HG03460 (cell line): ENCODE measurements at regions not wholly inside any gene's neighbourhood (a gene's known extent, or its start where the extent isn't known, plus 50 kb on each side); places are given as distances from the start of the nearest gene placed in this dataset.

Experiments
- ATAC-seq: cut with Tn5 transposase; IDR thresholded peaks from one replicate; pipeline ENCODE4 v1.9.1; 2021; ENCODE audit not compliant: unreplicated experiment

DNA sequence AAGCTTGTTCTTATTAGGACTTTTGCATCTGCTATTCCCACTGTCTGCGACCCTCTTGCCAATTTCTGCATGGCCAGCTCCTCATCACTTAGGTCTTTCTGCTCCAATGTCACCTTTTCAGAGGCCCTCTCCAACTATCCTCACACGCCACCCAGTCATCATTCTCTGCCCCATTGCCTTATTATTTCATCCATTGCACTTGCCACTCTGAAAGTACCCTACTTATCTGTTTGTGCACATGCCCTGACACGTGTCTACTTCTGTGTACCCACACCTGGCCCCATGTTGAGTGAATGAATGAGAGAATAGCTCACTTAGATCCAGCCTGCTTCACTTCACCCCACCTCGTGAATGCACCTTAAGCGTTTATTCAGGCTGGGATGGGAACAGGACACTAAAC, 218.7 kb upstream of the TBX3 start:
- ATAC-seq: no peak

DNA sequence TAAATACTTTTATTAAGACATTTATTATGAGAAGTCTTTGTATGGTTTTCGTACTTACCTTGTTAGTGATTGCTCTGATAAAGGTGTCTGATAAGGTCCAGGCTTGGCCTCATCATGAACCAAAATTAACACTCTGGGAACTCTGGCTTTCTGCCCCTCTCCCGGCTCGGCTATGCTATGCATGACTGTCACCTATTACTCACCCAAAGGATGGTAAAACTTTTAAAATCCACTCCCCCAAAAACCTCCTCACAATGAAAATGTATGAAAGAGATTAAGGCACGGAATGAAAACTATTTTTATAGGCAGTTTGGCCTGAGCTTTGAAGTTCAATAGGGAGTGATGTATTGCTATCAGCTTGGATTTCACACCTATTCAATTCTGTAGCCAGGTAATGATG, 217.3 kb upstream of the TBX3 start:
- no peak for ATAC-seq

DNA sequence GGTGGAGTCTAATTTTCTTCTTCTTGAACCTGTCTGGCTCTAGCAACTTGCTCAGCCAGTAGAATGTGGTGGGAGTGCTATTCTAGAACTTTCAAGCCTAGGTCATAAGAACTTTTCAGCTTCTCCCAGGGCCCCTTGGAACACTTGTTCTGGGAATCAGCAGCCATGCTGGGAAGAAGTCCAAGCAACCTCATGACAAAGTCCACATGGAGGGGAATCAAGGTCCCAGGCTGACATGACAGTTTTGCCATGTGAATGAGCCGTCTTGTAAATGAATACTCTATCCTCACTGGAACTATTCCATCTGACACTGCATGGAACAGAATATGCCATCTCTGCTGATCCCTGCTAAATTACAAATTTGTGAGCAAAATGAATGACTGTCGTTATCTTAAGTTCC, 214.2 kb upstream of the TBX3 start:
- no peak for ATAC-seq

DNA sequence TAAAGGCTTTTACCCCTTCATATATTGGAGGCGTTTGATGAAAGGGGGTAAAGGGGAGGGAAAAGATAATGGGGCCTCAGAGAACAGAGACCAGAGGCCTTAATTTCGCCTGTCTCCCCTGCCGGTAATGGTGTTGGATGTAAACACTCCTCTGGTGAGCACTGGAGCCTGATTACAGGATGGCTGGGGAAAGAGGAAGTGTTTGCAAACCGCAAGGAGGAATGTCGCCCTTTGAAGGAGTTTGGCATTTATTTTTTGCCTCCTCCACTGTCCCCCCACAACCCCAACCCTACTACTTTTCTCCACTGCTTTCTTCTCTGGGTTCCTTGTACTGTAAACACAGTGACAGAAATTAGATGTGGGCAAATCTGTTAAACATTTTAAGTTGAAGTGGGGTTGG, 211.9 kb upstream of the TBX3 start:
- no peak for ATAC-seq

DNA sequence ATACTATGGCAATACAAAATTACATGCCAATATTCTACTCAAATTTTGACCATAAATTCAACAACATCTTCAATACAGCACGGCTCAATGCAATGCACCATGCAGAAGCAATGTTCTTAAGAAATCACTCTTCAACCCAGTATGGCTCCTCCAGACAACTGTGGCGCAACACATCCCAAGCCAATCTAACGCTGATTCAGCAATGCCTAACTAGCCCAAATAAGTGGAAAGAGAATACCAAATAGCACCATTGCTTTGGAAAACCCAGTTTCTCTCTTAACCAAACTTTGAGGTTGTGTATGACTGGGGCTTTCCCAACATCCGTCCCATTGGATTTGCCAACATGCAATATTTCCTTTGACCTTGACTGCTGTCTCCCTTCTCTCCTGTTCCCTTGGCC, 211.1 kb upstream of the TBX3 start:
- no peak for ATAC-seq

DNA sequence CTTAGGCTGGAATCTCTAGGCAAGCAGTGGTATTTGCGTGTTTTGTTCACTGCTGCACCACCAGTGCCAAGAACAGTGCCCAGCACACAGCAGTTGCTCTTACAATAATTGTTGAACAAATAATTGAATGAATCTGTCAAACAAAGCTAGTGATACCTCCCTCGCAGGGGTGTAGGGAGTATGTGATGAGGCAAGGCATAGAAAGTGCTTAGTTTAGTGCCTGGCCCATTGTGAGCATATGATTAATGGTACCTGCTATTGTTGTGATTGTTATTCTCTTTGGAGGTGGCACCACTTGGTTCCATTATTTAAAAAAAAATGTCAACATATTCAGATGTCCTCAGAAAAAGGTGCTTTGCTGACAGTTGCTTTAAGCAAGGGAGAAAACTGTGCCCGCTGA, 210.1 kb upstream of the TBX3 start:
- ATAC-seq: no peak

DNA sequence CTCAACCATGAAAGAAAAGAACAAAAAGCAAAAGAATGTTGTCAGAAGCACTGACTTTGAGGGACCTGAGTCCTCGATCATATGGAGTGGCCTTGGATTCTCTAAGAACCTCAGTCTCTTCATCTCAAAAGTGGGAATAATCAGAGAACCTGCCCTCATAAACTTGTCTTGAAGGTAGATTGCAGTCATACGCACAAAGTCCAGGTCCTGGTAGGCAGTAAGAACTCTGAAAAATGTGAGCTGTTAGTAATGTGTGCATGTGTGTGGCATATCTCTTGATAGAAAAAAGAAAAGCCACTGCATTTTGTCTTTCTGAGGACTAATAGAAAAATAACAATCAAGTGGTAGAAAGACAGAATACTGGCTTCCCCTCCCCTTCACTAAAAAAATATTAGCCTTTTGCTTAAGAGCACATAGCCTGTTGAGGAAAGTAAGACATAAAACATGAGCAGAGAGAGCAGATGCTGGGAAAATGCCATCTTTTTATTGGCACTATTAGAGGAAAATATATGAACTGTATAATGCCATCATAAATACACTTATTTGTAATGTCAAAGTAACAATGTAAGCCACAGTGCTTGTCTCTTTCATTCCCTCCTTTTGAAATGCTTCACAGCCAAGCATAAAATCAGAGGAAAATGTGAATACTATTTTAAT, 205.1 kb upstream of the TBX3 start:
- no peak for ATAC-seq

DNA sequence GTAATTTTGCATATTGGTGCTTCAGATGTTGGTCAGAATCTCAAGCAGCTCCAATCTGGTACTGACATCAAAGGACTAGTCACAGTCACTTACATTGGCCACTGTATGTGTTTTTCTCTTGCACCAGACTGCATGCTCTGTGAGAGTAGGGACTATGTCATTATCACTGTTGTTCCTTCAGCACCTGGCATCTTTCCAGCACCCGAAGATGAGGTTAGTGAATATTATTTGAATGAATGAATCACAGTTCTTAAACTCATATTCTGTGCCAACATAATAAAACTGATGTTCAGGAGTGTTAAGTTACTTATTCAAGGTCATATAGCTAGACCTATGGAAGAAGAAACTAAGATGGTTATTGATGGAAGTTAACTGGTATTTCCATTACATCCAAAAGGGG, 204.5 kb upstream of the TBX3 start:
- no peak for ATAC-seq

DNA sequence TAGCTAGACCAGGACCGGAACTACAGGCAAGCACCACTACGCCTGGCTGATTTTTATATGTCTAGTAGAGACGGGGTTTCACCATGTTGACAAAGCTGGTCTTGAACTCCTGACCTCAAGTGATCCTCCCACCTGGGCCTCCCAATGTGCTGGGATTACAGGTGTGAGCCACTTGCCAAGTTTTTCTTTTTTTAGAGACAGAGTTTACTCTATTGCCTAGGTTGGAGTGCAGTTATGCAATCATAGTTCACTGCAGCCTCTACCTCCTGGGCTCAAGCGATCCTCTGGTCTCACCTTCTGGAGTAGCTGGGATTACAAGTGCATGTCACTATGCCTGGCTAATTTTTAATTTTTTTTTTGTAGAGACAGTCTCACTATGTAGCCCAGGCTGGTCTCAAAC, 201.5 kb upstream of the TBX3 start:
- no peak for ATAC-seq

DNA sequence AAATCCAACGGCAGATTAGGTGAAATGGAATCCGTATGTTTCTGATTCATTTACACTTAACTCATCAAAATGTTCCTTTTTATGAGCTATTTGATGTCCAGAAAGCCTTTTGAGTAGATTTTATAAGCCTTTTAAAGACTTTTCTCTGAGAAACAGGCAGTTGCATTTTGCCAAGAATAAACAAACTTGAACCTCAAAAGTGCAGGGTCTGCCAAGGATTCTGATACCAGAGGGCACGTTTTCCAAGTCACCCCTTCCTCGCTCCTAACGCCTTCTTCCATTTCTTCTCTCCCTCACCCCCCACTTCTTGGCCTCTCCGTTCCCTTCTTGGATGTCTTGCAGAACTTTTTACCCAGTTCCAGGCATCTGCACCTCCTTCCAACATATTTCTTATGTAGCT, 200.6 kb upstream of the TBX3 start:
- no peak for ATAC-seq

DNA sequence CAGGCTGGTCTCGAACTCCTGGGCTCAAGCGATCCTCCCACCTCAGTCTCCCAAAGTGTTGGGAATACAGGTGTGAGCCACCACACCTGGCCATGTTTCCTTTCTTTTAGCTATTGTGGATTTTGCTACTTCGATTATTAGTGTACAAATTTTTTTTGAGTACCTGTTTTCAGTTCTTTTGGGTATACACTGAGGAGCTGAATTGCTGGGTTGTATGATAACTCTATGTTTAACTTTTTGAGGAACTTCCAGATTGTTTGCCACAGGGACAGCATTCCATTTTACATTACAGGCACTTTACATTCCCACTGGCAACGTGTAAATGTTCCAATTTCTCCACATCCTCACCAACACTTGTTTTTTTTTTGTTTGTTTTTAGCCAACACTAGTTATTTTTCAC, 198.1 kb upstream of the TBX3 start:
- ATAC-seq: no peak

DNA sequence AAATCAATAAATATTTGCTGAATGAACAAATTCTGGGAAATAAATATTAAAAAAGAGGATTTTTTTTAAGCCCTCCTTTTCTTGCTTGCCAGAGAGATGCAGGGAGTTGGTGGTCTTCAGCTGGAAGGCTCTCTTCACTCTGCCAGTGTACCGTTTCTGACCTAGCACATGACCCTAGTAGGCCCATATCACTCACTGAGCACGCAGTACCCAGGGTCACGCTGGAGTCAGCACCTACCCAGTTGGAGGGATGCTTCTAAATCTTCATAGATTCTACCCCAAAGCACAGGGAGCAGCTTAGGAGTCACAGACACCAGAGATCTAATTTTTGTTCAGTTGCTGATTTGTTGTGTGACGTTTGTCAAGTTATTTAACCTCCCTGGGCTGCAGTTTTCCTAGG, 195.4 kb upstream of the TBX3 start:
- ATAC-seq: no peak

DNA sequence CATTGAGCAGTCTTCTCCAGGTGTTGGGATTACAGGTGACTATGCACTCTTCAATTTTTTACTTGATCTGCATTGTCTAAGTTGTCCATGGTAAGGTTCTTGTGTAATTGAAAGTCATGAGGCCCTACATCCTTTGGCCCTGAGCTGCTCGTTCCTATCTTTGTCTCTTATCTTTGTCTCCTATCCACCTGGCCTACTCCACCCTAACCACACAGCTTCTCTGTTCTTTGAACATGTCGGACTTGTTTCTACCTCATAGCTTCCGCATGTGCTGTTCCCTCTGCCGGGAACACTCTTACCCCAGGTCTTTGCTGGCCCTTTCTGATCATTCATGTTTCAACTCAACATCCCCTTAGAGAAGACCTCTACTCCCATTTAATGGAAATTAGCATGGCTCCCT, 194.8 kb upstream of the TBX3 start:
- ATAC-seq: no peak

DNA sequence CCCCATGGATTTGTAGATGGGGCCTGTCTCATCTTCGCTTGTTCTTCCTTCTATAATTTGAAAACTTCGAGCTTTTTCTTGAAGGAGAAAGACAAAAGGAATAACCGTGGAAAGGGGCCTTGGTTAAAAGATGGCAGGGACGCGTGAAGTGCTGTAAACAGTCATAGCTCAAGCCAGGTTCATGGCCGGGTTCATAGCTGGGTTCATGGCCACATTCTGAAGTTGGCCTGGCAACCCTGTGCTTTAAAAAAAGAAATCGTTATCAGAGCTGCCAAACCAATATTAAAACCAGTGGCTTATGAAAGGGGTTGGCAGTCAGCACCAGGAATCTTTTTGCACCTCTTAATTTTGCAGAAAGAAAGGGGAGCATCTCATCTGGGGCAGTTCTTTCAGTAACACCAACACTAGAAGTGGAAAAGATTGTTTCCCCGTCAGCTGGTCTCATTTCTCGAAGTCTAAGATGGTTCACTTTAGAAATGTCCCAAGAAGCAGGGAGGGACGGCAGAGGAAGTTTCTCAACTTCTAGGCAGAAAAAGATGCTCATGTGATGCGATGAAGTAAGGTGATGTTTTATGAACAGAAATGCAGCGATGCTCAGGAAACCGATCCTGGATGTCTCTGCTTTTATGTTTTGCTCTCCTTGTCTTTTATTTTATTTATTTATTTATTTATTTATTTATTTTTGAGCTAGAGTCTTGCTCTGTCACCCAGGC, 193.1 kb upstream of the TBX3 start:
- no peak for ATAC-seq

DNA sequence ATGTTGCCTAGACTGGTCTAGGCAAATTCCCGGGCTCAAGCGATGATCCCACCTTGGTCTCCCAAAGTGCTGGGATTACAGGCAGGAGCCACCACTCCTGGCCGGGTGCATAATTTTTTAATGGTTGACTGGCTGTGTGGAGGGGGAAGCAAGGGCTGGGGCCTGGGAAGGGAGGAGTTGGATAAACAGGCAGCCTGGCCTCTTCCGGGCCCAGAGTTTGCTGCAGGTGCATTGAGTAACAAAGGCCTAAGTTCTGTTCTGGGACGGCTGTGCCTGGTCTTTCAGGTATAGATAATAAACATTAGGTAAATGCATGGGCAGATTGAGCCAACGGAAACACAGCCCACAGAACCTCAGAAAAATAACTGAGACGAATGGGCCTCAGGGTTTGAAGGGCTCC, 191.3 kb upstream of the TBX3 start:
- ATAC-seq: no peak

DNA sequence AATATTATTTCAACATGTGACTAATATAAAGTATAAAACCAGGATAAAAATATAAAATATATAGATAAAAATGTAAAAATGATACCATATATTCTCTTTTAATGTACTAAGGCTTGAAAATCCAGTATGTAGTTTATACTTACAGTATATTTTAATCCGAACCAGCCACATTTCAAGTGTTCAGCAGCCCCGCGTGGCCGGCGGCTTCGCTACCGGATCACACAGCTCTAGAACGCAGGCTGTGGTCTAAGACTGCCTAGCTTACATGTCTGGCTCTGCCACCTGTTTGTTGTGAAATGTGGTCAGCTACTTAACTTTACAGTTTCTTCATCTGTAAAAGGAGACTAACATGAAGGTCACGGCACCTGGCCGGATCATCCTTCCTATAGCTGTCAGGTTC, 189.7 kb upstream of the TBX3 start:
- no peak for ATAC-seq

DNA sequence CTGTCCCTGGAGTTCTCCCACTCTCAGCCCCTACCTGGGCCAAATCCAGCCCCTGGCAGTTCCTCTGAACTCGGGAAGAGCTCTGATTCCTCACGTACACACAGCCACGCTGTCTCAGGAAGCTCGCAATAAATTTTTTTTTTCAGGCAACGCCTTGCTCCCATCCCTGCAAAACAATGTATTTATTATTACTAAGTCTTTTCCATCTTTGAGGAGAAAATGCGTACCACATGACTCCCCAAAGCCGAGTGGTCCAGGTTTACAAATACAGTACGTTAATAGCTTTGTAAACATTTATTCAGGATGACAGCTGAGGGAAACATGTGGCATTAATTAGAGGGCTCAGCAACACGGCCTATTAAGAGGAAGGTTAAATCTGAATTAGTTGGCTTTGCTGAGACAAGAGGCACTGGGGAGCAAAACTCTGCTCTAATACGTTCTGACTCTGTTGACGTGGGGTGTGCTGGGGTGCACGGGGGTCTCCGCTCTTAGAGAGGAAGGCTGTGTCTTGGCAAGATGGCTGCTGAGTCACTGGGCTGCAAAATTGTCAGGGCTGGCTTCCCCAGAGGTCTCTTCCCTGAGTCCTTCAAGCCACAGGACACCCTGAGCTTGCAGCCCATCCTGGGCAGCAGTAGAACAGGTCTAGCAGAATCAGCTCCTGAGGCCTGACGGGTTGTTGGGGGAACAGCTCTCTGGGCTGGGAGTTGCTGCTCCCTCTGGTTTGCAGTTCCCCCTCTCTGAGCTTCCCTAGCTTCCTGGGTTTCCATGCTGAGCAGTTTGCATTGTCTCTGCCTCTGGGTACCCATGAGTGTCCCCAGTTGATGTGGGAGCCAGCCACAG, 185.2 kb upstream of the TBX3 start:
- no peak for ATAC-seq

DNA sequence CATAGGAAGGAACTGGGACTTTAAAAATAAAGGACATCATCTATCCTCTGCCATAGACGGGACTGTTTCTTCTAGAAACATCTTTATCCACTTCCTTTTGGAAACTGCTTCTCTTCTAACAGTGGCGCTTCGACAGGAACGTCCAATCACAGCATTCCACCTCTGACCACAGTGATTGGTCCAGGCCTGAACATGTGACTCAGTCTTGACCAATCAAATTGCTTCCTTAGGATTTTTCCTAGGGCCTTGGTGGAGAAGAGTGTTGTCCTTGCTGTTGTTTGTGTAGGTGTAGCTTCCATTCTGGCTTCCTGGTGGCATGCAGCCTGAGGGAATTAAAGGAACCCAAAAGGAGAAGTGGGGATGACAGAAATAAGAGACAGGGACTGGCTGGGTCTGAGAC, 182.4 kb upstream of the TBX3 start:
- no peak for ATAC-seq

DNA sequence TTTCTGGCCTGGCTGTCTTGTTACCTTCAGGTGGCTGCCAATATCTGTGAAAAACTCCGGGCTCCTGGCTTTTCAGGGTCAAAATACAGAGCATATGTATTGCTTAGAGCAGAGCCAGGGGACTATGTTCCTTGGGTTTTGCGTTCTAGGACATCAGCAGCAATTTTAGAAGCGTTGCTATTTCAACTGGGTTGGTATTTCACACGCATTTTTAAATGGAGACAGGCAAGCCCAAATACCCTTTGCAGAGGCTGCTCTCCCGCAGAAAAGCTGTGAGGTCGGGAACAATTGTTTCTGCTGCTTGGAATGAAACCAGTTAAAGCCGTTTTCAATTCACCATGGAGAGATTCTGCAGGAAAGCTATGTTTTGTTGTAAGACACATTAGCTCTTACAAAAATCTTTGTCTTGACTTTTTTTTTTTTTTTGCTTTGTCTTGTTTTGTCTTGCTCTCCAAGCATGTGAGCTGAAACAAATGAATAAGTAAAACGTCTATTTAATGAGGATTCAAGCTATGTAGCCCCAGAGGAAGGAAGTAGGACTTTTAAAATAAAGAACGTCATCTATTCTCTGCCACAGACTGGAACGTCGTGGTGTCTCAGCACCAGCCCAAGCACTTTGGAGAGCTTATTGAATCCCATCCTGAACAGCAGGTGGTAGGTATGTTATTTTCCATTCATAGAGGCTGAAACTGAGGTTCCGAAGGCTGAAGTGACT, 181.0 kb upstream of the TBX3 start:
- ATAC-seq: no peak

DNA sequence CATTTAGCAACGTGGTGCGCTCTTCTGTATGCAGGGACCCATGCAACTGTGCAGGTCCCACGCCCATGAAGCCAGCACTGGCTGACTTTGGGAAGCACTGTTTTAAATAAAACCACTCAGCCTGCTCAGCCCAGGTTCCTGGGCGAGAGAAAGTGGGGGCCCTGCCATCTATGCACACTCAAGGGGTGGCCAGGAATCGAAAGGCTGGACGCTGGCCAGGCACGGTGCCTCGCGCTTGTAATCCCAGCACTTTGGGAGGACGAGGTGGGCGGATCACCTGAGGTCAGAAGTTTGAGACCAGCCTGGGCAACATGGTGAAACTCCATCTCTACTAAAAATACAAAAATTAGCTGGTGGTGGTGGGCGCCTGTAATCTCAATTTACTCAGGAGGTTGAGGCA, 179.9 kb upstream of the TBX3 start:
- ATAC-seq: no peak

DNA sequence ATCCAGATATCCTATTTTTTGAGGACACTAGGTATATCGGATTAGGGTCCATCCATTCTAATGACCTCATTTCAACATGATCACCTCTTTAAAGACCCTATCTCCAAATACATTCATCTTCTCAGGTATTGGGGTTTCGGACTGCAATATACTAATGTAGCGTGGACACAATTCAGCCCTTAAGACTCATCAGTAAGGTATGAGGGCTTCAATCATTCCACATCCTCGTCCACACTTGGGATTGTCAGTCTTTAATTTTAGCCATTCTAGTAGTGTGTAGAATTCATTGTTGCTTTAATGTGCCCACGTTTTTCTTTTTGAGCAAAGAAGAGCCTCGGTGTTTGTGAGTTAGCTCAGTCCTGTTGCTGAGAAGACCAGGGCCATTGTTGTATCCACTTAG, 177.0 kb upstream of the TBX3 start:
- no peak for ATAC-seq
